Heart right ventricle (tissue), 16 donors: ENCODE measurements at regions not wholly inside any gene's neighbourhood (a gene's known extent, or its start where the extent isn't known, plus 50 kb on each side); places are given as distances from the start of the nearest gene placed in this dataset.

Experiments
- ATAC-seq, 8 donors: fragments of 200-7000 bp; cut with Tn5 transposase; one replicate each; pipeline ENCODE4 v1.9.1; 2020; ENCODE audit warnings: mild to moderate bottlenecking in 8 of 8, moderate library complexity in 8 of 8, moderate number of reproducible peaks in 1 of 8
- DNase-seq, 2 donors: peaks; one replicate each; pipeline ENCODE4 v3.0.0-alpha.2; 2020
- H3K27ac ChIP-seq, 10 donors: fragments of 200-600 bp; sonication (generic) in 2 of 10; one replicate each; pipeline versions ENCODE4 v1.5.0 to v1.8.0; 2020 to 2022; ENCODE audit warnings: mild to moderate bottlenecking in 3 of 10
- H3K27me3 ChIP-seq, 7 donors: fragments of 200-600 bp; one replicate each; pipeline ENCODE4 v1.8.0; 2021 to 2022; ENCODE audit warnings: mild to moderate bottlenecking in 2 of 7
- H3K36me3 ChIP-seq, 9 donors: fragments of 200-600 bp; sonication (generic) in 1 of 9; one replicate each; pipeline versions ENCODE4 v1.5.0 to v1.8.0; 2020 to 2022; ENCODE audit warnings: mild to moderate bottlenecking in 2 of 9
- H3K4me1 ChIP-seq, 9 donors: fragments of 200-600 bp; sonication (generic) in 1 of 9; one replicate each; pipeline versions ENCODE4 v1.5.0 to v1.8.0; 2020 to 2022; ENCODE audit warnings: mild to moderate bottlenecking in 4 of 9
- H3K4me3 ChIP-seq, 10 donors: fragments of 200-600 bp; sonication (generic) in 2 of 10; one replicate each; pipeline versions ENCODE4 v1.5.0 to v1.8.0; 2020 to 2022; ENCODE audit warnings: mild to moderate bottlenecking in 7 of 10, moderate library complexity in 2 of 10
- H3K9me3 ChIP-seq, 11 donors: fragments of 200-600 bp in 10 of 11; sonication (generic) in 2 of 11; one replicate each; pipeline versions ENCODE4 v1.5.0 to v1.8.0; 2013 to 2022; ENCODE audit warnings: mild to moderate bottlenecking in 2 of 11, control low read depth in 1 of 11, moderate library complexity in 1 of 11
- WGBS, 2 donors: extraction: QIAGEN DNeasy Blood & Tissue Kit; methylation state at CpG; one replicate each; pipeline ENCODE4 v1.1.7; 2013; ENCODE audit warnings: inconsistent platforms in 1 of 2; 5-methylcytosine and 5-hydroxymethylcytosine counted together
- intact Hi-C, 10 donors: fragments of 100-400 bp; cut with DNase I; formaldehyde crosslinking; loops; one replicate each; pipeline versions ENCODE4 v1.11.1 to v1.14.2; 2022
- TF ChIP-seq, protein P1 (sequence below), 9 donors: fragments of 200-600 bp; sonication (generic) in 2 of 9; IDR thresholded peaks; one replicate each; pipeline versions ENCODE4 v1.5.0 to v1.8.0; 2021 to 2022; ENCODE audit warnings: antibody characterized with exemption in 9 of 9, mild to moderate bottlenecking in 5 of 9, moderate library complexity in 1 of 9
- donor health status: Arrhythmogenic right ventricular cardiomyopathy.
- donor health status: ischemic (EF 13 %, LVEDD 7.1; RV severe dilation, severe dysfunction).
- donor health status: healthy with polysubstance abuse.
- donor health status: DM: no; HTN: yes; CAD: no.
- donor health status: DM: no; HTN: no; CAD: no.
- donor health status: ischemic (EF 25% LVEDD 6.9; RV normal size, moderate dysfunction).
- donor health status: ischemic (EF 25% LVEDD 5.7; RV mildly dilated, moderate dysfunction).
- donor health status: healthy.
- donor health status: DM: yes; HTN: yes; CAD: no.
- donor health status: Ischemic cardiomyopathy.
- donor health status: ischemic (EF 35%, LVEDD 5.7; RV mildly dilated, moderate dysfunction).
- donor health status: nonischemic (EF 11% LVEDD 7.7; RV severe dilation, severe dysfunction).
- donor health status: DM: yes; HTN: yes; CAD: no.
- donor health status: PGD.
- donor health status: ischemic (EF 29% LVEDD 5.4; RV normal size, mild dysfunction).
- donor health status: nonischemic (EF 23%, LVEDD 6.1; RV moderate dilation, normal function).

DNA sequence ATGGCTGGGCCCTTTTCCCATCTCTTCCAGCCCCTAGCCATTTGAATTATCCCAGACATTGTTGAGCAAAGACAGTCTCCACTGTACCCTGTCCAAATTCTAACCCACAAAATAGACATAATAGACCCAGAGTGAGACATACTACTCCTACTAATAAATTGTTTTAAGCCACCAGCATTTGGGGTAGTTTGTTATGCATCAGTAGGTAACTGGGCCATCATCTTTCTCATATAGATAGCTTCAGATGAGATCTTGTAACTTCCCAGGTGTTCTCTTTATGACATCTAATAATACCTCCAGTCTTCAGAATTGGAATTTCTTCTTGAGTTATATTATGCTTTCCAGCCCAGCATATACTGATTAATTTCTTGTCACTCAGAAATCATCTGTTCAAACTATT is 117.2 kb upstream of the OTUD4 start:
- TF ChIP-seq, protein P1, sequence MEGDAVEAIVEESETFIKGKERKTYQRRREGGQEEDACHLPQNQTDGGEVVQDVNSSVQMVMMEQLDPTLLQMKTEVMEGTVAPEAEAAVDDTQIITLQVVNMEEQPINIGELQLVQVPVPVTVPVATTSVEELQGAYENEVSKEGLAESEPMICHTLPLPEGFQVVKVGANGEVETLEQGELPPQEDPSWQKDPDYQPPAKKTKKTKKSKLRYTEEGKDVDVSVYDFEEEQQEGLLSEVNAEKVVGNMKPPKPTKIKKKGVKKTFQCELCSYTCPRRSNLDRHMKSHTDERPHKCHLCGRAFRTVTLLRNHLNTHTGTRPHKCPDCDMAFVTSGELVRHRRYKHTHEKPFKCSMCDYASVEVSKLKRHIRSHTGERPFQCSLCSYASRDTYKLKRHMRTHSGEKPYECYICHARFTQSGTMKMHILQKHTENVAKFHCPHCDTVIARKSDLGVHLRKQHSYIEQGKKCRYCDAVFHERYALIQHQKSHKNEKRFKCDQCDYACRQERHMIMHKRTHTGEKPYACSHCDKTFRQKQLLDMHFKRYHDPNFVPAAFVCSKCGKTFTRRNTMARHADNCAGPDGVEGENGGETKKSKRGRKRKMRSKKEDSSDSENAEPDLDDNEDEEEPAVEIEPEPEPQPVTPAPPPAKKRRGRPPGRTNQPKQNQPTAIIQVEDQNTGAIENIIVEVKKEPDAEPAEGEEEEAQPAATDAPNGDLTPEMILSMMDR (IDR thresholded peaks at IDR 0.05) = no peak
- intact Hi-C loops = no loop called here
- ATAC-seq (no peak), DNase-seq (no peak)
- H3K4me3 ChIP-seq = no peak overlapping the region
- H3K27ac ChIP-seq = no peak overlapping the region
- no peaks in the 10 kb centered on the region for H3K36me3 ChIP-seq
- peaks cover 0 to 6% (median 0%) of the 10 kb centered on the region in 9 donors for H3K4me1 ChIP-seq
- H3K9me3 ChIP-seq = no peaks in the 10 kb centered on the region
- H3K27me3 ChIP-seq = no peaks in the 10 kb centered on the region

DNA sequence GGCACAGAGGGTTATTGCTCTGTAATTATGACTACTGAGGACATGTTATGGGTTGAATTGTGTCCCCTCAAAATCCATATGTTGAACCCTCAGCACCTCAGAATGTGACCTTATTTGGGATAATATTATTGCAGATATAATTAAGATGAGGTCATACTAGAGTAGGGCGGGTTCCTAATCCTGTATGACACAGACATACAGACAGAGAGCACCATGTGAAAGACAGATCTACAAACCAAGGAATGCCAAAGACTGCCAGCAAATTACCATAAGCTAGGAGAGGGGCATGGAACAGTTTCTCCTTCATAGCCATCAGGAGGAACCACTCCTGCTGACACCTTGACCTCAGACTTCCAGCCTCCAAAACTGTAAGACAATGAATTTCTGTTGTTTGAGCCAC is 115.2 kb upstream of the OTUD4 start:
- DNase-seq (no peak), ATAC-seq (no peak)
- WGBS, 2 donors = 87 to 94% methylated on average over 1 of the region's 1 CpG
- Histone ChIP-seq H3K27me3 (no peaks in the 10 kb centered on the region), H3K4me3 (no peak overlapping the region), H3K36me3 (no peaks in the 10 kb centered on the region), H3K4me1 (peaks cover 0 to 6% (median 0%) of the 10 kb centered on the region in 9 donors), H3K9me3 (no peaks in the 10 kb centered on the region), H3K27ac (no peak overlapping the region)
- TF ChIP-seq, protein P1 (IDR thresholded peaks at IDR 0.05) = no peak
- intact Hi-C loops = no loop called here

DNA sequence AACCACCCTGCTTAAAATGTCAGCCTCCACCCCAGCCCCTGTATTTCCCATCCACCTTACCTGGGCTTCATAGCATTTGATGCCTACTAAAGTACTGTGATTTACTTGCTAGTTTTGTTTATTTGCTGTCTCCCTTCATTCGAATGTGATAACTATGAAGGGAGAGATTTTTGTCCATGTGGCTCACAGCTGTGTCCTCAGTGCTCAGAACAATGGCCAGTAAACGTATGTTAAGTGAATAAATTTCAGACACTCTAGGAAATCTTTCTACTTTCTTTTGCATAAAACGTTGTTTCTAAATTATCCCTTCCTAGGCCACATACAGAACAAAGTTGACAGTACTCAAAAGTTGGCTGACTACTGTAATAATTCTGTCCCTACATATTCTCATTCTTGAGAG is 114.7 kb upstream of the OTUD4 start:
- DNase-seq (no peak), ATAC-seq (no peak)
- intact Hi-C loops = no loop called here
- WGBS, 2 donors = 65 to 69% methylated on average over 3 of the region's 3 CpGs
- H3K4me1 ChIP-seq = peaks cover 0 to 6% (median 0%) of the 10 kb centered on the region in 9 donors
- H3K27me3 ChIP-seq = no peaks in the 10 kb centered on the region
- no peak overlapping the region for H3K27ac ChIP-seq
- H3K9me3 ChIP-seq = no peaks in the 10 kb centered on the region
- no peak overlapping the region for H3K4me3 ChIP-seq
- TF ChIP-seq, protein P1 (IDR thresholded peaks at IDR 0.05) = no peak
- no peaks in the 10 kb centered on the region for H3K36me3 ChIP-seq

DNA sequence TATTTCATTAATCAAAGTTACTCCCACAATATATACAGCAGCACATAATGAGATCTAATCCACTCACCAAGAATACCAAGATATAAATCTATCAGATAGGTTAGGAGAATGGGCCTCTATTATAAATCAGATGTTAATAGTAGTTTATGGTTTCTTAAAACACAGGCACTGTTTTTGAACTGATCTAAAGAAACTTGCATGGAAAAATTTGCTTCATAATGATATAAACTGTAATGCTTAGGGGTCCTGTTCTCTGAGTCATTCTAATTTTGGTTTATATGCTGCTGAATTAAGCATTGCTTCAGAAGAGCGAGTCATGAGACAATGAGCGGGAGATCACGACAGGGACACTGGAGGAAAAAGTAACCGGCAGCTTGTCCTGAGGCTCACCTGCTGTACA is 113.3 kb upstream of the OTUD4 start:
- Histone ChIP-seq H3K9me3 (no peaks in the 10 kb centered on the region), H3K4me1 (no peaks in the 10 kb centered on the region), H3K27ac (no peak overlapping the region), H3K4me3 (no peak overlapping the region), H3K27me3 (no peaks in the 10 kb centered on the region), H3K36me3 (no peaks in the 10 kb centered on the region)
- TF ChIP-seq, protein P1 (IDR thresholded peaks at IDR 0.05) = no peak
- DNase-seq = no peak
- no peak for ATAC-seq
- whole genome bisulfite sequencing, 2 donors = 72 to 97% methylated on average over 4 of the region's 4 CpGs
- intact Hi-C loops = no loop called here

DNA sequence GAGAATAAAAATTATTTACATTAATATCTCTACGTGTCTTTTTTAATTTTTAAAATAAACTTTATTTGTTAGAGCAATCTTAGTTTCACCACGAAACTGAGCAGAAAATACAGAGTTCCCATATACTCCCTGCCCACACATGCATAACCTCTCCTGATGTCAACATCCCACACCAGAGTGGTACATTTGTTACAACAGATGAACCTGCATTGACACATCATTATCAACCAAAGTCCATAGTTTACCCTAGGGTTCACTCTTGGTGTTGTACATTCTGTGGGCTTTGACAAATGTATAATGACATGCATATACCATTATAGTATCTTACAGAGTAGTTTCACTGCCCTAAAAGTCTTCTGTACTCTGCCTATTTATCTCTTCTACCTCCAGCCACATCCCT is 110.6 kb upstream of the OTUD4 start:
- peaks cover 0 to 9% (median 0%) of the 10 kb centered on the region in 11 donors for H3K9me3 ChIP-seq
- no peak overlapping the region for H3K4me3 ChIP-seq
- intact Hi-C loops = no loop called here
- no peak for ATAC-seq
- TF ChIP-seq, protein P1 (IDR thresholded peaks at IDR 0.05) = no peak
- H3K27ac ChIP-seq = no peak overlapping the region
- H3K4me1 ChIP-seq = no peaks in the 10 kb centered on the region
- WGBS, 2 donors = 90 to 91% methylated on average over 2 of the region's 2 CpGs
- no peaks in the 10 kb centered on the region for H3K36me3 ChIP-seq
- no peak for DNase-seq
- no peaks in the 10 kb centered on the region for H3K27me3 ChIP-seq
